HL-60 (cell line): ENCODE measurements at regions not wholly inside any gene's neighbourhood (a gene's known extent, or its start where the extent isn't known, plus 50 kb on each side); places are given as distances from the start of the nearest gene placed in this dataset.

Experiments used
- CTCF ChIP-seq: IDR thresholded peaks from one replicate; pipeline ENCODE4 v1.5.1; 2011; ENCODE audit warnings: low read length, control low read depth, inconsistent platforms; ENCODE audit not compliant: insufficient read depth
- GABPA ChIP-seq: IDR thresholded peaks from 2 replicates; pipeline ENCODE4 v1.6.1; 2012; ENCODE audit warnings: low read depth
- POLR2AphosphoS5 ChIP-seq: IDR thresholded peaks from 2 replicates; pipeline ENCODE4 v1.6.1; 2012; ENCODE audit warnings: low read depth

- TF ChIP-seq CTCF (no peak), POLR2AphosphoS5 (no peak), GABPA (no peak)
These were observed 164.5 kb upstream of the AHR start for GRCh38 chr7:17133977-17134376.
